Head of caudate nucleus (tissue), 42 donors: ENCODE measurements at regions not wholly inside any gene's neighbourhood (a gene's known extent, or its start where the extent isn't known, plus 50 kb on each side); places are given as distances from the start of the nearest gene placed in this dataset.
"Not testable (repeated sequence)": the region's sequence is repeated elsewhere in the genome, so short reads cannot be mapped to it uniquely, and the experiment has no call there.

Experiments
- DNase-seq, 42 donors: peaks; one replicate each; pipeline versions ENCODE4 v3.0.0 to v3.0.0-alpha.2; 2020 to 2021; ENCODE audit warnings: mixed read lengths in 7 of 42
- intact Hi-C: fragments of 100-400 bp; cut with DNase I; formaldehyde crosslinking; loops from one replicate; pipeline ENCODE4 v1.15.0; 2022

DNA sequence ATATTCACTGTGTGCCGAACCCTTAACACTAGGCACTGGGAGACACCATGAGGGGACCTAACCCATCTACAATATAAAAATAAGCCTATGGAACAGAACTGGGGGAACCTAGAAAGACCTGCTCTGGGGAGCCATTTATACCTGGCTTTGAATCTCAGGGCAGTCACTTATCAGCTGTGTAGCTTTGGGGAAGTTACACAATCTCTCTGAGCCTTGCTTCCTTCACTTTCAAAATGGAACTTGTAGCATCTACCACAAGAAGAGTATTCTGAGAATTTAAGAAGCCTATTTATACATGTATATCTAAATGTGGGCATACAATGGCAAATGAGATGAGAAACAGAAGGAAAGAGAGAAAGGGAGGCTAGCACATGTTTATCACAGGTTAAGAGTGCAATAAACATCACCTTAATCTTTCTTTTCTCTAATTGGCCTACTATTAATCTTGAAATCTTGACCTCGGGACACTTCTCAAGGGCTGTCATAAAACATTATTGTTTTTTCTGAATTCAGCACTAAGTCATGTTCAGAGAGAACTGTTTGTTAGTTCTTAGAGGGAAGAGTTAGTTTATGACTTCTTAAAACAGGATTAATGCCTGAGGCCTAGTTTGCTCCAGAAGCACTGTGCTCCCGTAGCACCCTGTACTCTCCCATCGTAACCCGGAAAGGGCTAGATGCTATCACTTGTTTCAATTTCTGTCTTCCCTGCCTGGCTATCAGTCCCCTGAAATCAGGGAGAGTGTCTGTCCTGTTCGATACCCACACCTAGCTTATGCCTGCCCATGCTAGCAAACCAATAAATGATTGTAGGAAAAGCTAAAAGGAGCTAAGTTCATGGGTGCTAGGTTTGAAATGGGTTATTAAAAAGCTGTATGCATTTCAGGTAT is 606.4 kb upstream of the CLINT1 start:
- no peak for DNase-seq
- intact Hi-C loops, result no loop called here

DNA sequence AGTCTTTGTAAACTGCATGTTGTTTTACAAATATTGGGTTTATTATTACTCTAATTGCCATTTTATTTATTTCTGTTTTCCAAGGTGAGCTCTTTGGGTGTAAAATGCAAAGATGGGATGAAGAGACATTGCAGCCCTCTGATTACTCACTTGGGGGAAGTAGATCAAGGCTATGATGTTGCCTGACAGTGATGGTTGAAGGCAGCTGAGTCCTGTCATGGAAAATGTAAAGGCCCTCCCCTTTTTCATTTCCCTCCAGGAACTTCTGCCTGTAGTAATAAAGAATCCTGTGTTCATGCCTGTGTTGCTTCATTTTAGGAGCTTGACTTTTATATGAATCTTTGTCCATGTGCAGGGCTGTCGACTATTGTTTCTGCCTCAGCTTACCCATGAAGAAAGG is 605.4 kb upstream of the CLINT1 start:
- DNase-seq, result no peak
- intact Hi-C loops, result no loop called here

DNA sequence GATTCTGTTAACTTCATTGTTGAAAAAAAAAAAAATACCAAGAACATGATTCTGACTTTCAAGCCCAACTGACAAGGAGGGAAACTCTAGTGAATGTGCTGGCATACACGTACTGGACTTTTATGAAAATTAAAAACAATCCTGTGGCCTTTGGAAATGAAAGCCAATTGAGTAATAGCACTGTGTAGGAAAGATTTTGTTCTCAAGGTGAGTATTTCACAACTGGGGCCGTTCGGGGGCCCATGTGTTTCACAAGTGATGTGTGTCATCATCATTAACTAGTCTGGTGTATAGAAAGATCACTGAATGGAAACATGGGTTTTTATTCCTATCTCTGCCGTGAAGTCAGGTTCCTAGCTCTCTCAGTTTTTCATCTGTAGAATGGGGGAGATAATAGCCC is 605.0 kb upstream of the CLINT1 start:
- no peak for DNase-seq

DNA sequence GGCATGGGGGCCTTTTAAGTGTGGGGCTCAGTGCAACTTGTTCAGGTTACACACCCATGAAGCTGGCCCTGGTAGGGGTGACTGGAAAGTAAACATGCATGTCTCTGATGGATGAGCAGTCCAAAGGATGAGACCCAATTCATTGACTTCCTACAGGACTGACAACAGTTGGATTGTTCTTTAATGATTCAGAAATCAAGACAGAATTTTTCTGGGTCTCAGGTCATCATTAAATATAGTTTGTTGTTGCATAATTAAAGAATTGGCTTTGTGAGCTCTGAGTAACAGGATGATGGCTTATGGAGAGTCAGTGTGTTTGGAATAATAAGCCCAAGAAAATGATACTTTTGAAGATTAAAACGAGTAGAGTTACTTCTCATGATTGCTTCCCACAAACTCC is 604.2 kb upstream of the CLINT1 start:
- intact Hi-C loops, result no loop called here
- no peak for DNase-seq

More for the DNA sequence above, 605.0 kb upstream of the CLINT1 start:
- intact Hi-C loops, result no loop called here

DNA sequence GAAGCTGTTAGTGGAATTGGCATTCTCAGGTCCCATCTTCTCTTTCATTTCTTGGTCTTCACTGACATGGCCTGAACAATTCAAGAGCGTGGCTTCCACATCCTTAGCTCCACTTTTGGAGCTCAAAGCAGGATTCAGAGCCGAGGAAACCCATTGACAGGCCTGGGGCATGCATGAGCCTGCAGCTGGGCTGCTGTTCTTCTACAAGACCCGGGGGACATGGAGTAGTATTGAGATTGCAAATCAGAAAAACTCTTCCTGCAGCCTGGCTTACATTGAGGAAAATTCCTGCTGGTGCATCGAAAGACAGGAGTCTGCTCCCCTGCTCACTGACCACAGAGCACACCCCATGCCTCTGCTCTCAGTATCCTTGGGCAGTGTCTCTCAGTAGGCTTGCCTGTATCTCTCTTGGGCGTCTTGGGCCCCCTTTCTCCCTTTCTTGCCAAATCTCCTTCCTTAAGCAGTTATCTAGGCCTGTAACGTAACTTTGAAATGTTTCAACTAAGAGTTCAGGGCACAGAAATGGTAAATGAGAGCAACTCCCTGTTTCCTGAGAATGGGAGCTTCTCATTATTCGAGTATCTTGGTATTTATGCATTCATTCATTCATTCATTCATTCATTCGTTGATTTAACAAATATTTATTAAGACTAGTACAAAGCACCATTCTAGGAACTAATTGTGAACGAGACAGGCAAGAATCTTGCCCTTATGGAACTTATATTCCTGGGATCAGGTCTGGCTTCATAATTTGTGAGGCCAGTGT is 603.6 kb upstream of the CLINT1 start:
- intact Hi-C loops, result no loop called here
- no peak for DNase-seq

DNA sequence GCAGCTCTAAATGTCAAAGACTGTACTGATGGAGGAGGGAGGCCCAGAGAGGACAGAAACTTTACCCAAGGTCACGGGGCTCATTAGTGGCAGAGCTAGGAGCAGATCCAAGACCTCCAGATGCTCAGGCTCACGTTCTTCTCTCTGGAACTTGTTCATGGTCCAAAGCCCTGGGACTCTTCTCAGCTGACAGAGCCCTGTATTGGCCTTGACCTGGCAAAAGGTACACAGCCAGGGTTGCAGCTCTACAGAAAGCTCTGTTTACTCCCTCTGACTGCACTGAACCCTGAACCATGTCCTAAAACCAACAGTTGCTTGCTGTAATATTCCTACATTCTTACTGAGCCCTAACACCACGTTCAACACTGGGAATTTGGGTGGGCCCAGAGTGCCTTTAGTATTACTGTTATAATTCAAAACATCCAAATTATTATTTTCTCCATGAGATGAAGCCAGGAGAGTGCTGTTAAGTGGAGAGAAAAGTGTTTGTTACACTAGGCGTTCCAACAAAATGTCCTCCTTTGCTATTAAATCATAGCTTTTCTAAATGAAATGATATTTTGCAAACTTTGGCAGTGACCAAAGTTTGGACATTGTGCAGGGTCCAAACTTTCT is 602.4 kb upstream of the CLINT1 start:
- intact Hi-C loops, result no loop called here
- no peak for DNase-seq

DNA sequence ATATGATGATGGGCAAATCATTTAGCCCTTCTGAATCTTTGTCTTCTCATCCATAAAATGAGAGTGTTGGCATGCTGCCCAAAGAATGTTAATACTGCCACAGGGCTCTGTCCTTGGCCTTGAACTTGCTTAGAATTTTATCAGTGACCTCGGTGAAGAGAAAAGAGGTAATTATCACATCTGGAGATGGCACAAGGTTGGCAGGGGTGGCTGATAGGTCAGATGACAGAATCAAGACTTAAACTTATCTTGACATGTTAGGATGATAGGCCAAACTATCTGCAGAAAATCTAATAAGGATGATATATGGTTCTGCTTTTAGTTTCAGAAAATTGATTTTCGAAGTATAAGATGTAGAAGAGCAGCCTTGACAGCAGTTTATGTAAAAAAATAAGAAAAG is 599.1 kb upstream of the CLINT1 start:
- no peak for DNase-seq
- intact Hi-C loops, result no loop called here

DNA sequence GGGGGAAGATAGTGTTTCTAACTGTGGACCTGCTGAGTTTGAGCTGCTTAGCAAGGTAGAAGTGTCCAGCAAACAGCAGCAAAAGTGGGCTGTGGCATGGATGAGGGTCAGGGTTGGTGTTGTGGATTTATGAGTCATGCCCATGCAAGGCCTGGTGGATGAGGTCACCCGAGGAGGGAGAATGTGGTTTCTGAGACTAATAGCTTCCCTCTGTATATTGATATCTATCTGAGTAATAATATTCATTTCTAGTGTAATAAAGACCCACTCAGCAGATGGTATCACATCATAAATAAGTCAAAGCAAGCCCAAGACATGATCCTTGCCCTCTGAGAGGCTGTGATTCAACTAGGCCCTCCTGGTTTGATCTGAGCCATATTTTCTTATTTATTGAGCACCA is 597.8 kb upstream of the CLINT1 start:
- no peak for DNase-seq
- intact Hi-C loops, result no loop called here

DNA sequence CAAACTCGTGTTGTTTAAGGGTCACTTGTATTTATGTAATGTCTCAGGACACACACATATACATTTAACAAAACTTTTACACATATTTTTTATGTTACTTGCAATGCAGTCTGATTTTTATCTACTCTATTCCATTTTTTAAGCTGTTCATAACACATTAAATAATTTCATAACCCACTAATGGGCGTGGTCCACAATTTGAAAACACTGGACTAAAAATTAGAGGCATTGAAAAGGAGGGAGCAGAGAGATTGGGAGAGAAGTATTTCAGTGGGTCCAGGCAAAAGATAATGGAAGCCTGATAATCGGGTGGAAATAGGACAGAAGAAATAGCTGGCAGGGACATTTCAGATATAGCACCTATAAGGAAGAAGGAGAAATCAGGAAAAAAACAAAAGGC is 597.3 kb upstream of the CLINT1 start:
- intact Hi-C loops, result no loop called here

DNA sequence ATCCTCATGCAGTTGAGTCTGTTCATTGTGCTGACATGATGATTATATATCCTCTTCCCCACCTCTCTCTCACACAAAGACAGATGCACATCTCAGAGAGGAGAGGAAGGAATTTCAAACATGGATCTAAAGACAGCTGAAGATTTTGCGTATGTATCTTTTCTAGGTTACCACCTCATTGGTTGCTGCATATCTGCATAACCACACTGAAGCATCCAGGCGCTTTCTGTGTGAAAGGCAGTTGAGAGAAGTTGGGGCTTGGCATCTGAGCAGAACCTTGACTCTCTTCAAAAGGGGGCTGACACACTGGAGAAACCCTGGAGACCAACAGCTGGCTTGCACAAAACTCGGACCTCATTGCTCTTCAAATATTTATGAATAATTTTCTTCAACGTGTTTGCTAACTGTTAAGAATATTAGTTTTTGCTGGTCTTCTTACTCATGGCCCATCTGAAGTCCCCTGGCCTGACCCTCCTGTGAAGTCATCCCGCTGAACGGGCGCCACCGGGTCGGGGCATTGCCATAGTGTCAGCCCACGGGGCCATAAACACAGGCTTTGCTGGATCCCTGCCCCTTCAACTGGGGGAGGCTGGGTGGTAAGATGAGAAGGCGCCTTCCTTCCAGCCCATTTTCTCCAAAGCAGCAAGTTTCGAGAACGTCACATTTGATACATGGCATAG is 593.2 kb upstream of the CLINT1 start:
- intact Hi-C loops, result no loop called here

More for the DNA sequence above, 597.3 kb upstream of the CLINT1 start:
- DNase-seq, result no peak

DNA sequence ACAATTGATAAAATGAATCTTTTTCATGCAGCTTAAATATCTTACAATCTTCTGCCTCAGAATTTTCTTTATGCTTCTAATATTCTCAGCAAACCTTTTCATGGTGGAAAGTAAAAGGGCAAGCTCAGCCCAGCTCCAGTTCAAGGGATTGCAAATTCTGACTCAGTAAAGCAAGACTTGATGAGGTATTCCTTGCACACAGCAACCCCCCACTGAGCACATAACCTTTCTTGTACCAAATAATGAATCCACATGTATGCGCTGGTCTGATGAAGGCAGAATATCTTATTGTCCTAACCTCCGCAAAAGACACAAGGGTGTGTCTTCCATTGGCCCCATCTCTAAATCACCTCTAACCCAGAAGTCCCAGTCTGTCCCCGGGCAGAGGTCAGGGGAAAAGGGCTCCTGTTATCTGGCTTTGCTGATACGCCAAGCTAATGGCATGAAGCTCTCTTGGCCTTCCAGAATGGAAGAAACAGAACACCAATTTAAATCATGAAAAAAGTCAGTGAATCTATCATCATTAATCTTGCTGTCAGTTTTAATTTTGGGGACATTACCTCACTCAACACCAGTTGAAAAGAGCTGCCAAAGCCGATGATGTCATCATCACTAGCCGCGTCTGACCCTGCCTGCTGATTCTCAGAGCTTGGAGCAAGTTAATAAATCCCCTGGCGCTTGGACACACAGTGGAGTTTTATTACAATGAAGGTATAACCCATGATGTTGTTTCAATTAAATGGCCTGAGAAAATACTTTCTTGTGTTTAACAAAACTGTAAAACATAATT is 592.5 kb upstream of the CLINT1 start:
- intact Hi-C loops, result no loop called here
- no peak for DNase-seq

More for the DNA sequence above, 593.2 kb upstream of the CLINT1 start:
- no peak for DNase-seq

DNA sequence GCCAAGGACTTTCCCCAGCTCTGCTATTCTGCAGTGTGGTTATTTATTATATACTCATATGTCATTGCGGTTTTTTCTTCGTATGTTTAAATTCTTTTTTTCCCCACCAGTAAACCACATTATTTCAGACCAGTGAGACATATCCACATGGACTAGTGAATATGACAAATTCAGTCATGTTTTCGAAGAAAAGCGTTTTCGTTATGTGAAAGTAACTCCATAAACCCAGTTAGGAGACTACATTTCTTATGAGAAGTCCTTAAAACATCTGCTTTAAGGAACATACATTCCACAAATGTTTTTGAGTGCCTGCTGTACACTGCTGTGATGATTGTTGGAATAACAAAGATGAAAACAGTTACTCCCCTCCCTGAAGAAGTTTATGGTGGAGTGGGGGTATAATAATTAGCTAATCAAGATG is 591.8 kb upstream of the CLINT1 start:
- DNase-seq, result no peak
- intact Hi-C loops, result no loop called here

DNA sequence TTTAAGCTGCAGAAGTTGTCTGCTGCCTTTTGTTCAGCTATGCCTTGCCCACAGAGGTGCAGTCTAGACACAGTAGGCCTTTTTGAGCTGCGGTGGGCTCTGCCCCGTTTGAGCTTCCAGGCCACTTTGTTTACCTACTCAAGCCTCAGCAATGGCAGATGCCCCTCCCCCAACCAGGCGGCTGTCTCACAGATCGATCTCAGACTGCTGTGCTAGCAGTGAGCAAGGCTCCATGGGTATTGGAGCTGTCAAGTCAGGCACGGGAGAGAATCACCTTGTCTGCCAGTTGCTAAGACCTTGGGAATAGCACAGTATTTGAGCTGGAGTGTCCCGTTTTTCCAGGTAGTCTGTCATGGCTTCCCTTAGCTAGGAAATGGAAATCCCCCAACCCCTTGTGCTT is 587.8 kb upstream of the CLINT1 start:
- intact Hi-C loops, DNase-seq: not testable (repeated sequence)

DNA sequence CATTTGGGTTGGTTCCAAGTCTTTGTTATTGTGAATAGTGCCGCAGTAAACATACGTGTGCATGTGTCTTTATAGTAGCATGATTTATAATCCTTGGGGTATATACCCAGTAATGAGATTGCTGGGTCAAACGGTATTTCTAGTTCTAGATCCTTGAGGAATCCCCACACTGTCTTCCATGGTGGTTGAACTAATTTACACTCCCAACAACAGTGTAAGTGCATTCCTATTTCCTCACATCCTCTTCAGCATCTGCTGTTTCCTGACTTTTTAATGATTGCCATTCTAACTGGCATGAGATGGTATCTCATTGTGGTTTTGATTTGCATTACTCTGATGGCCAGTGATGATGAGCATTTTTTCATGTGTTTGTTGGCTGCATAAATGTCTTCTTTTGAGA is 580.3 kb upstream of the CLINT1 start:
- DNase-seq, intact Hi-C loops: not testable (repeated sequence)

DNA sequence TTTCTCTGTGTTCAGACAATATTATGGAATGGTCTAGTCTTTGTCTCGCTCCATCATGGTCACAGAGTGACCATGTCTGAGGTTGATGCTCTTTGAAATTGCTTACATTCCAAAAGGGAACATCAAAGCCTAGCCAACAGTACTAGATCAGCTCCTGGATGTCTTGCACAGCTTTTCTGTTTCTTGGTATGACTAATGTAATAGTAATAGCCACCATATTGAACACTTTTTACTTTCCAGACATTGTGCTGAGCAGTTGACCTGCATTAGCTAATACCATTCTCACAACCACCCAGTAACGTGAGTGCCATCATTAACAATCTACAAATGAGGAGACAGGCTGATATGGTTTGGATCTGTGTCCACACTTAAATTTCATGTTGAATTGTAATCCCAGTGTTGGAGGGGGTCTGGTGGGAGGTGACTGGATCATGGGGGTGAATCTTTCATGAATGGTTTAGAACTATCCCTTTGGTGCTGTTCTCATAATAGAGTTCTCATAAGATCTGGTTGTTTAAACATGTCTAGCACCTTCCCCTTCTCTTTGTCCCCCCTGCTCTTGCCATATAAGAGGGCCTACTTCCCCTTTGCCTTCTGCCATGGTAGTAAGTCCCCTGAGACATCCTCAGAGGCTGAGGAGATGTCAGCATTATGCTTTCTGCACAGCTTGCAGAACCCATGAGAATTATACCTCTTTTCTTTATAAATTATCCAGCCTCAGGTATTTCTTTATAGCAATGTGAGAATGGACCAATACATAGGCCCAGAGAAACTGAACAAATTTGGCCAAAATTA is 577.5 kb upstream of the CLINT1 start:
- no peak for DNase-seq
- intact Hi-C loops, result no loop called here

DNA sequence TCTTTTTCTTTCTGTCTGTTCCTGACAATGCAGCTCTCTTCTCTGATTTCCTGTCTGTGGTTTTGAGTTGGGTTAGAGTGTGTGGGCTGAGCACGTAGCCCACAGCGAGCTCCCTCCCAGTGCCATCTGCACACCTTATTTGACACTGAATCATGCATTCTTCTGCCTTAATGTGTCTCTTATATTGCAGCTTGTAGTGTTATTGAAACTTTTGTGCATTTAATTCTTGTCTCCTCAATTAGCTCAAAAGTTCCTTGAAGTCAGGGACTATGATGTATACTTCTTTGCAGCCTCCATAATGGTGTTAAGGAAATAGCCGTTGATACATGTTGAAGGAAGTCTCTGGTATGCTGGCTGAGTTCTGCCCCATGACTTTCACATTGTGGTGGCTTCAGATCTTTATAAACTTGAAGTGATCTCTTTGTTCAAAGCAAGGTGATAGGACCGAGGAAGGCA is 576.2 kb upstream of the CLINT1 start:
- intact Hi-C loops, result no loop called here

DNA sequence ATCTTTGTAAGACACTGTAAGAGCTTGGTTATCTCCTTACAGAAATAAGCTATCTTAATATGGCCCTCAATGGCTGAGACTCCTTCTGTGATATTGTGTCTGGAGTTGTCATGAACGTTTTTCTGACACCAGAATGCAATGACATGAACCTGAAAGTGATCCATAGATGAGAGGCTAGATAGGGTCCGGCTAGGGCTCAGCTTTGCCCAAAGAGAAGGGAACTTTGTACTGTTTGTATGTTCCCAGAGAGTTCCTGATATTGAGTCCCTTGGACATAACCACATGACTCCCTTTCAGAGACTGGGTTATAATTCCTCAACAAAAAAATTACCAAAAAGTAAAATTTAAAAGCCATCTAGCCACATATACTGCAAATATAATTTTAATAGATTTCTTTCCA is 575.8 kb upstream of the CLINT1 start:
- intact Hi-C loops, result no loop called here
- no peak for DNase-seq

More for the DNA sequence above, 576.2 kb upstream of the CLINT1 start:
- no peak for DNase-seq

DNA sequence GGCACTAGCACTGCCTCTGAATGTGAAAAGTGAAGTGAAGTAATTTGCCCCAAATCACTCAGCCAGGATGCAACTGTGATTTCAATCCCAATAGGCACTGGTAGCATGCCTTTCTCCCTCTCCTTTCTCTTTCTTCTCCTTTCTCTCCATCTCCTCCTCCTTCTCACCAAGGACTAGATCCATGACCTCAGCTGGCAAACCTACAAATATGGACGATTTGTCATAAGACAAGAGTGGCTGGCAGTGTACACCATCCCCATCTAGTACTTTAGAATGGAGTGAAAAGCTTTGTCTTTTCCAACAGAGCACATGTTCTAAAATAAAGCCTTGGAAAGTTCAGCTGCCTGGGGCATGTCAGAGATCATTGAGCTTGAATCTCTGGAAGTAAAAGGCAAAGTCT is 574.7 kb upstream of the CLINT1 start:
- DNase-seq, result no peak
- intact Hi-C loops, result no loop called here
